ENCODE measurements at regions not wholly inside any gene's neighbourhood (a gene's known extent, or its start where the extent isn't known, plus 50 kb on each side); places are given as distances from the start of the nearest gene placed in this dataset.

DNA sequence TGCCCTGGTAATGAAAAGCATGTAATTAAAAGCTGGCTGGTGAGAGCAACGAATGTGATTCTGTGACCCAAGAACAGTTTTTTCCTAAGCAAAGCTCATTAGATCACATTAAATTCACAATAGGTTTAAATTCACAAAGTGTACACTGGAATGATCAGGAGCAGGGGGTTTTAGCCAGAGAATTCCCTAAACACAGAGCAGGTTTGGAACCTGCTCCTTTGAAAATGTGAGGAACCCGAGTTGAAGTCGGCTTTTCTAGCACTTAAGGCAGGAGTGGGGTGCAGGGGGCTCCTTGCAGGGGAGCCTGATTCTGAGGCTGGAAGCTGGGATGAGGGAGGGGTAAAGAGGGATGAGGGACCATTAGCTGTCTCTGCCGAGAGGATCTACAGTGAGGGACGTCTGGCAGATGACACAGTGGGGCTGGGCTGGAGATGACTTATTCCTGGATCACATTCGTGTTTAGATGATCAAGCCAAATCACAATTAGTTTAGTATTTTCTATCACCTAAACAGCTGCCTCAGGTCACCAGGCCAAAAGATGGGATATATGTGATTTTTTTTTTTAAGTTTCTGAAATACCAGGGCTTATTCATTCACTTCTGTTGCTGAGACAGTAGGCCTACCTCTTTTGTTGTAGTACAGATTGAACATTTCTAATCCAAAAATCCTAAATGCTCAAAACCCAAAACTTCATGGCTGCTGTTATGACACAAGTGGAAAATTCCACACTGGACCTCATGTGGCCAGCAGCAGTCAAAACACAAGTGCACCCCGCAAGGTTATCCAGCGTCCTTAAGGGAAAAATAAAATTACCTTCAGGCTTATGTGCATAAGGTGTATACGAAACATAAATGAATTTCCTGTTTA is 93.1 kb upstream of the HIVEP1 start:
- no peak for TF ChIP-seq PAX5 (IDR thresholded peaks at IDR 0.05; ENCODE audit: insufficient read depth, low read length, severe bottlenecking)
- no peak for TF ChIP-seq POLR2AphosphoS5 (IDR thresholded peaks at IDR 0.05; ENCODE audit: low read depth, low read length)
- TF ChIP-seq POLR2A (IDR thresholded peaks at IDR 0.05; ENCODE audit: low read depth, low read length) = no peak

Data from GM12891 (cell line).